ENCODE measurements at regions not wholly inside any gene's neighbourhood (a gene's known extent, or its start where the extent isn't known, plus 50 kb on each side); places are given as distances from the start of the nearest gene placed in this dataset.

DNA sequence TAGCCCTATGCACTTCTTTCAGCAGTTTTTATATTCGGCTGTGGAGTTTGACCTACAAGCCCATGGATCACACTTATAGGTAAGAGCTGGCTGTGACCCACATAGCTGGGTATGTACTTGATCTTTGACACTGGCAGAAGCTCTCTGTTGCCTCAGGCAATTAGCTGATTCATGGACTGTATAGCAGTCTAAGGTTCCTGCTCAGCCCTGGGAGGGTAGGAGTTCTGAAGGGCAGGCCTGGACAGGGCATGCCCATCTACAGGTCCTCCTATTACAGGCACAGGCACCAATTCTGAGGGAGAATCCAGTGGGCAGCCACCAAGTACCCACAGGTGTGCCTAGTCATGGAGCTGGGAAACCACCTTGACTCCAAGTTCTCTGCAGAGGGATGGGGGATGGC, 301.8 kb upstream of the GALNT5 start:
- no peak for DNase-seq (ENCODE audit: low spot score)
- no peak overlapping the region for H3K27ac Mint-ChIP-seq (ENCODE audit: unreplicated experiment)
- H3K27me3 Mint-ChIP-seq (ENCODE audit: low read depth): no peaks in the 10 kb centered on the region
- peaks cover 14% of the 10 kb centered on the region for H3K9me3 Mint-ChIP-seq (ENCODE audit: low read depth)
- H3K4me1 Mint-ChIP-seq (ENCODE audit: low read depth): no peaks in the 10 kb centered on the region
- H3K36me3 Mint-ChIP-seq (ENCODE audit: low read depth): no peaks in the 10 kb centered on the region
- H3K4me3 Mint-ChIP-seq (ENCODE audit: unreplicated experiment): no peak overlapping the region
- TF ChIP-seq CTCF (IDR thresholded peaks at IDR 0.05): no peak

- DNase-seq (ENCODE audit: low spot score): no peak
- H3K36me3 Mint-ChIP-seq (ENCODE audit: low read depth): no peaks in the 10 kb centered on the region
- H3K4me1 Mint-ChIP-seq (ENCODE audit: low read depth): no peaks in the 10 kb centered on the region
- H3K27me3 Mint-ChIP-seq (ENCODE audit: low read depth): no peaks in the 10 kb centered on the region
- H3K9me3 Mint-ChIP-seq (ENCODE audit: low read depth): peaks cover 13% of the 10 kb centered on the region
- H3K4me3 Mint-ChIP-seq (ENCODE audit: unreplicated experiment): no peak overlapping the region
- no peak overlapping the region for H3K27ac Mint-ChIP-seq (ENCODE audit: unreplicated experiment)
- TF ChIP-seq CTCF (IDR thresholded peaks at IDR 0.05): no peak
Measured at GRCh38 chr2:156956161-156956560, 301.3 kb upstream of the GALNT5 start.

DNA sequence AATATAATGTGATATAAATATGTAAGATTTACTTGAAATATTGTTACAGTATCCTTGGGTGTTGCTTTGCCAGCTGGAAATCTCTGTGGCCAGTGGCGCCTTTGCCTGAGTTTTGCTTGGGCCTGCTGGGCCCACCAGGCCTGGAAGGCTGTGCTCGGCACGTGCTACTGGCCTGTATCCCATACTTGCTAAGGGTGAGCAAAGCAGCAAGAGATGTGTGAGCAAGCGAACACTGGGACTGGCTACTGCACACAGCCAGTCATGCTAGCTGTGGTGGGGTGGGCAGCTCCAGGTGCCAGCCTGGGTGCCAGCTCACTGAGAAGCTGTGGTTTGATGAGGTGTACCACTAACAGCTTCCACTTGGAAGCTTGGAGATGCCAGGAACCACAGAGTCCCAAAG, 299.1 kb upstream of the GALNT5 start:
- Mint-ChIP-seq H3K27me3 (ENCODE audit: low read depth) (no peaks in the 10 kb centered on the region), H3K9me3 (ENCODE audit: low read depth) (no peaks in the 10 kb centered on the region), H3K36me3 (ENCODE audit: low read depth) (no peaks in the 10 kb centered on the region), H3K27ac (ENCODE audit: unreplicated experiment) (no peak overlapping the region), H3K4me1 (ENCODE audit: low read depth) (no peaks in the 10 kb centered on the region), H3K4me3 (ENCODE audit: unreplicated experiment) (no peak overlapping the region)
- no peak for DNase-seq (ENCODE audit: low spot score)
- TF ChIP-seq CTCF (IDR thresholded peaks at IDR 0.05): no peak

GRCh38 chr2:156959481-156959880, 298.0 kb upstream of the GALNT5 start:
- Mint-ChIP-seq H3K36me3 (ENCODE audit: low read depth) (no peaks in the 10 kb centered on the region), H3K4me1 (ENCODE audit: low read depth) (no peaks in the 10 kb centered on the region), H3K27ac (ENCODE audit: unreplicated experiment) (no peak overlapping the region), H3K27me3 (ENCODE audit: low read depth) (no peaks in the 10 kb centered on the region), H3K4me3 (ENCODE audit: unreplicated experiment) (no peak overlapping the region), H3K9me3 (ENCODE audit: low read depth) (no peaks in the 10 kb centered on the region)
- peak; percentile 61 for DNase-seq (ENCODE audit: low spot score)
- no peak for TF ChIP-seq CTCF (IDR thresholded peaks at IDR 0.05)

- no peaks in the 10 kb centered on the region for H3K9me3 Mint-ChIP-seq (ENCODE audit: low read depth)
- no peak for DNase-seq (ENCODE audit: low spot score)
- H3K27ac Mint-ChIP-seq (ENCODE audit: unreplicated experiment): no peak overlapping the region
- H3K27me3 Mint-ChIP-seq (ENCODE audit: low read depth): peaks cover 20% of the 10 kb centered on the region
- H3K4me1 Mint-ChIP-seq (ENCODE audit: low read depth): no peaks in the 10 kb centered on the region
- H3K4me3 Mint-ChIP-seq (ENCODE audit: unreplicated experiment): no peak overlapping the region
- TF ChIP-seq CTCF (IDR thresholded peaks at IDR 0.05): no peak
- no peaks in the 10 kb centered on the region for H3K36me3 Mint-ChIP-seq (ENCODE audit: low read depth)
Measured at GRCh38 chr2:156982615-156983014, 274.9 kb upstream of the GALNT5 start.
